Activated T-cell treated with anti-CD3 and anti-CD28 coated beads, Interleukin-2, amount 50 U/mL, for 48 hours (primary cell): ENCODE measurements at regions not wholly inside any gene's neighbourhood (a gene's known extent, or its start where the extent isn't known, plus 50 kb on each side); places are given as distances from the start of the nearest gene placed in this dataset.

Source experiments
- DNase-seq, 2 experiments: peaks; one replicate each; pipeline ENCODE4 v3.0.0-alpha.2; 2020

- DNase-seq = no peak
Measured at GRCh38 chr3:103685939-103686338, 1251.1 kb downstream of the ZPLD1 start.

GRCh38 chr3:103690536-103690935 lies 1255.7 kb downstream of the ZPLD1 start:
- DNase-seq = no peak

GRCh38 chr3:103693831-103694230 lies 1259.0 kb downstream of the ZPLD1 start:
- DNase-seq = no peak

- DNase-seq = no peak
Measured at GRCh38 chr3:103698646-103699045, 1263.8 kb downstream of the ZPLD1 start.

DNA sequence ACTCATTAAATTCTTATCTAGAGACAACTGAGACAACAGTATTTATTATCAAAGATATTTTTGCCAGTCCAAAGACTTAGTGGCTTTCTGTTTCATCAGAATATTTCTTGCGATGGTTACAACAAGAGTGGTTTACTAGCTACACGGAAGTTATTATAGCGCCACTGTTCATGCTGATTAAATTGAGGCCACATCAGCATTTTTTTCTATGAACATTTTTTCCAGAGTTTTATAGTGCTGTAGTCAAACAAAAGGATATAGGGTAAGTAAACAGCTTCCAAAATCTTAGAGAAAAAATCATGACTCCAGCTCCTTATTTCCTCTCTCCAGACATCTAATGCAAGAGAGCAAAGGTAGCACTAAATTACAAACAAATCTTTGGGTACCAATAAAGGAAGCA lies 1264.4 kb downstream of the ZPLD1 start:
- no peak for DNase-seq

- DNase-seq = no peak
Measured at GRCh38 chr3:103705641-103706040, 1270.8 kb downstream of the ZPLD1 start.

DNA sequence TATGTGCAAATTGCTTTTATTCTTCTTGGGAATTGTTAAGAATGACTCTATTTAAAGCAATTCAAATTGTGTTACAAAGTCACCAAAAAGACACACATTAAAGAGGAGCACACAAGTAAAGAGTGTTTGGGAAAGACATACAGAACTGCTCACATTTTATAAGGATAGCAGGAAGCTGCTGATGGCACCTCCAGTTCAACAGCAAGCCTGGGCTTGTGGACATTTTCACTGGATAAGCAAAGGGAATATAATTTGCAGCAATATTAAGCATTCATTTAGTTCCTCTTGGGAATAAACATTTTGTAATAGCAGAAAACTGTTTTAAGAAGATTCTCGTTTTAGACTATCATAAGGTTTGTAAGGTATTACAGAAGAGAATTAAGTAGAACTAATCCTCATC lies 1271.9 kb downstream of the ZPLD1 start:
- no peak for DNase-seq

- DNase-seq = no peak
Measured at GRCh38 chr3:103711670-103712069, 1276.9 kb downstream of the ZPLD1 start.

- no peak for DNase-seq
Measured at GRCh38 chr3:103712320-103713008, 1277.6 kb downstream of the ZPLD1 start.

GRCh38 chr3:103729547-103729946 lies 1294.7 kb downstream of the ZPLD1 start:
- DNase-seq = no peak

DNA sequence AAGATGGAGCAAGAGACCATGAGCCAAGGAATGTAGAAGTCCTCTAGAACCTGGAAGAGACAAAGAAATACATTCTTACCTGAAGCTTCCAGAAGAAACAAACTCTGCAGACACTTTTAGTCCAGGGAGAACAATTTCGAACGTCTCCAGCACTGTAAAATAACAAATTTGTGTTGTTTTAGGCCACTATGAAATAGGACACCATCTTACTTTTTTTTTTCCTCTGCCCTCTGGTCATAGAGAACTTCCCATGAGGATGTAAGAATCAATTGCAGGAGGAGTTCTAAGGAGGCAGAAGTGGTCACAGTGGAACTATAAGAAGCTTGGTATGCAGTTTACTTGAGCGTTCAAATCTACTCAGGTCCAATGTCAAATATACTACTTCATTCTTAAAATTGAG lies 1295.9 kb downstream of the ZPLD1 start:
- DNase-seq = no peak

DNA sequence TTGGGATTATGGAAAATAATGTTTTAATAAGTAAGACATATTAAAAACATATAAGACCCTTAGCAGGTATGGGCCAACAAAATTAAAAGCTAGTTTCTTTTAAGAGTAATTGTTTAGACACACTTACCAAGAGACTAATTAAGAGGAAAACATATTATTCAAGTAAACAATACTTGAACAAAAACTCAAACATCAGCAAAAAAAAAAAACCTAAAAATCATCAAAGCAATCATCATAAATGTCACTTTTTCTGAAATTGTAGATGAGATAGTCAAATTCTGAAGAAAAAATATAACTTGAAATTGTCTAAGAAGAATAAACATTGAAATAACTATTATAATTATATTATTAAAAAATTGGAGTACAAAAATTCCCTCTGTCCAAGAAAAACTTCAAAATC lies 1318.2 kb downstream of the ZPLD1 start:
- DNase-seq = no peak

DNA sequence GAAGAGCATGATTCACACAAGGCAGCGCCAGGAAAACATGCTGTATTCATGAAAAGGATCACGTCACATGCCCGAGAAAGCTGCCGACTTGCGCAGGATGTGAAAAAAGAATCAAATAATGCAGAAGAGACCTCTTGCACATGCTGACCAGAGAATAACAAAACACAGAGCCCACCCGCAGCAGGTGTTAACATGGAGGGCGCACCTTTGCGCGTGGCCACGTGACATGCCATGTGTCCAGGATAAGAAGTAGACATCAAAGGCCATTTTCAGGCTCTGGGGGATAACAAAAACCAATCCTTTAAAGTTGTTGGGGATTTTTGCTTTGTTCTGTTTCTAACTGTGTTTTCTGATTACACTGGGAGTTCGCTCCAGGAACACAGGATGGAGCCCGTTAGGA lies 1332.8 kb downstream of the ZPLD1 start:
- DNase-seq = no peak

- DNase-seq = no peak
Measured at GRCh38 chr3:103785017-103785416, 1350.2 kb downstream of the ZPLD1 start.

DNA sequence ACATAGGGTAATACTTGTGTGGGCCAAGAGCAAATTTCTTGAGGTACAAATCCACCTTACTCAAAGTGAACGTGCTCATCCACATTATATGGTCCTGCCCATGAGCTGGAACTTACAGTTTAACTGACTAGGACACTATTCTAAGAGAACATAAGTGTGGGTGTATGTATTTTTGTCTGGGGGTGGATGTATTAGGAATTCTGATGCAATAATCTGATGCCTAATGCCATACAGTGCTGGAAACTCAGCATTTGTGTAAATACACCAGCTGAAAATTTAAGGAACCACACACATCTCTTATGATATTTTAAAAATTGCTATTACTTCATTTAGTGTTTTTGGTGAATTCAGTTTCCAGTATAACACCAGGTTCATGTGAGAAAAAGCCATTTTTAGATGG lies 1350.7 kb downstream of the ZPLD1 start:
- DNase-seq = no peak

DNA sequence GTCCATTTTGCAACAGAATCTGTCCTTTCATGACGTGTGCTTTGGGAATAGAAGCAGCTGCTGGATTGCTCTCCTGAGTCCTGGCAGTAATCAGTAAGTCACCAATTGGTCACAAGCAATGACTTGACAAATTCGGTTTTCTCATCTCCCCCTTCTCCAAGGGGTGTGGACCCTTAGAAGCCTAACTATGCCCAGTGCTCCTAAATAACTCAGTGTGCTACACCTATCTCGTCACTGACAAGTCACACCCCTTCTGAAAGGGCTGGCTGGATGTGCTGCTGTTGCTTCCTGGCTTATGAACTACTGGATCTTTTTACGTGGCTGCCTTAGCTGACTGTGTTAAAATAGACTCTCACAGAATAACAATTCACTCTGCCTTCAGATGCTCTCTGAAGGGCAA lies 1351.5 kb downstream of the ZPLD1 start:
- DNase-seq = no peak

GRCh38 chr3:103787164-103787871 lies 1352.5 kb downstream of the ZPLD1 start:
- DNase-seq = no peak

GRCh38 chr3:103787879-103788278 lies 1353.1 kb downstream of the ZPLD1 start:
- DNase-seq = no peak

DNA sequence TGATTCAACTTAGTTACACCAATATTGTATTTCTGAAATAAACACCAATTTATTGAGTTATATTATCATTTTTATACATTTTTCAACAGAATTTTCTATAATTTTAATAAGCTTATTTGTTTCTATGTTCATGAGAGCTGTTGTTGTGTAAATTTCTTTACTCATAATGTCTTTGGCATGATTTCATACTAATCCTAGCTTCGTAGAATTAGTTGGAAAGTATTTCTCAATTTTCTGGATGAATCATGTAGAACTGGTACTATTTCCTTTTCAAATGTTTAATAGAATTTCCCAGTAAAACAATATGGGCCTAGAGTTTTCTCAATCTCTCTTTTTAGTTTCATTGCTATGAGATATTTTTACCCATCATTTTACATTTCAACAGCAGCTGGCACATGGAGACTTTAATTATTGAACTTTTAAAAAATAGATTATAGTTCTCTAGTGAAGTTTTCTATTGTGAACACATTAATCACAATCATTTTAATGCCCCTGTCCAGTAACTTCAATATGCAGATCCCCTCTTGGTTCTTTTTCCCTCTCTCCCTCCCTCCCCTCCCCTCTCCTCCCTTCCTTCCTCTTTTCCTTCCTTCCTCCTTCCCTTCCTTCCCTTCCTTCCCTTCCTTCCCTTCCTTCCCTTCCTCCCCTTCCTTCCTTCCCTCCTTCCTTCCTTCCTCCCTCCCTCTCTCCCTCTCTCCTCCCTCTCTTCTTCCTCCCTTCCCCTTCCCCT lies 1357.1 kb downstream of the ZPLD1 start:
- no peak for DNase-seq

GRCh38 chr3:103794656-103795055 lies 1359.8 kb downstream of the ZPLD1 start:
- no peak for DNase-seq

- DNase-seq = no peak
Measured at GRCh38 chr3:103796068-103796467, 1361.3 kb downstream of the ZPLD1 start.

GRCh38 chr3:103803787-103804186 lies 1369.0 kb downstream of the ZPLD1 start:
- no peak for DNase-seq

DNA sequence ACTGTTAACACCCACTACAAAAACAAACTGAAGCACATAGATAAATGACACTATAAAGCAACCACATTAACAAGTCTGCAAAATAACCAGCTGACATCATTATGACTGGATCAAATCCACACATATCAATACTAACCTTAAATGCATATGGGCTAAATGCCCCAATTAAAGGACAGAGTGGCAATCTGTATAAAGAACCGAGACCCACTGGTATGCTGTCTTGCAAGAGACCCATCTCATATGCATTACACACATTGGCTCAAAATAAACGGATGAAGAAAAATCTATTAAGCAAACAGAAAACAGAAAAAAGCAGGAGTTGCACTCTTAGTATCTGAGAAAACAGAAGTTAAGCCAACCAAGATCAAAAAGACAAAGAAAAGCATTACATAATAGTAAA lies 1375.4 kb downstream of the ZPLD1 start:
- DNase-seq = no peak

- DNase-seq = no peak
Measured at GRCh38 chr3:103813955-103814354, 1379.1 kb downstream of the ZPLD1 start.
